GM18870 (cell line): ENCODE measurements at regions not wholly inside any gene's neighbourhood (a gene's known extent, or its start where the extent isn't known, plus 50 kb on each side); places are given as distances from the start of the nearest gene placed in this dataset.
"Not testable (repeated sequence)": the region's sequence is repeated elsewhere in the genome, so short reads cannot be mapped to it uniquely, and the experiment has no call there.

Source experiments
- ATAC-seq: cut with Tn5 transposase; IDR thresholded peaks from one replicate; pipeline ENCODE4 v1.9.1; 2021; ENCODE audit warnings: moderate library complexity; ENCODE audit not compliant: unreplicated experiment

GRCh38 chr21:25531538-25532250 is 75.6 kb downstream of the MRPL39 start:
- not testable (repeated sequence) for ATAC-seq

- no peak for ATAC-seq
Observed at GRCh38 chr21:25528515-25528914, 78.8 kb downstream of the MRPL39 start.

- no peak for ATAC-seq
Observed at GRCh38 chr21:25518491-25518911, 88.8 kb downstream of the MRPL39 start.

- ATAC-seq, result no peak
Observed at GRCh38 chr21:25515484-25516405, 91.5 kb downstream of the MRPL39 start.

- no peak for ATAC-seq
Observed at GRCh38 chr21:25513810-25514209, 93.5 kb downstream of the MRPL39 start.

GRCh38 chr21:25512095-25513081 is 94.9 kb downstream of the MRPL39 start:
- no peak for ATAC-seq

- ATAC-seq, result peak; percentile 43
Observed at GRCh38 chr21:25509862-25510261, 97.4 kb downstream of the MRPL39 start.

GRCh38 chr21:25508364-25508763 is 98.9 kb downstream of the MRPL39 start:
- ATAC-seq, result no peak

GRCh38 chr21:25507522-25507921 is 99.8 kb downstream of the MRPL39 start:
- ATAC-seq, result peak; percentile 40

GRCh38 chr21:25506887-25507286 is 100.4 kb downstream of the MRPL39 start:
- ATAC-seq, result no peak

GRCh38 chr21:25506261-25506660 is 101.0 kb downstream of the MRPL39 start:
- no peak for ATAC-seq

GRCh38 chr21:25503981-25504380 is 103.3 kb downstream of the MRPL39 start:
- ATAC-seq, result no peak

GRCh38 chr21:25501996-25502665 is 105.2 kb downstream of the MRPL39 start:
- ATAC-seq, result peak; percentile 79

- ATAC-seq, result peak; percentile 11
Observed at GRCh38 chr21:25501462-25501861, 105.8 kb downstream of the MRPL39 start.

- ATAC-seq, result no peak
Observed at GRCh38 chr21:25500598-25500997, 106.7 kb downstream of the MRPL39 start.

- ATAC-seq, result no peak
Observed at GRCh38 chr21:25496825-25497482, 110.3 kb downstream of the MRPL39 start.

- ATAC-seq, result no peak
Observed at GRCh38 chr21:25494804-25495203, 112.5 kb downstream of the MRPL39 start.

GRCh38 chr21:25493722-25494121 is 113.6 kb downstream of the MRPL39 start:
- no peak for ATAC-seq

GRCh38 chr21:25491267-25491666 is 116.0 kb downstream of the MRPL39 start:
- no peak for ATAC-seq

GRCh38 chr21:25490742-25491141 is 116.5 kb downstream of the MRPL39 start:
- no peak for ATAC-seq
